ENCODE measurements at regions not wholly inside any gene's neighbourhood (a gene's known extent, or its start where the extent isn't known, plus 50 kb on each side); places are given as distances from the start of the nearest gene placed in this dataset.

GRCh38 chr21:31570824-31571566 lies 88.5 kb upstream of the SOD1 start:
- DNase-seq (no peak), ATAC-seq (no peak)
- peaks cover 0 to 12% (median 8%) of the 10 kb centered on the region in 12 donors for H3K9me3 ChIP-seq
- intact Hi-C loops (cut with DNase I), result no loop called here
- no peak for TF ChIP-seq POLR2A (IDR thresholded peaks at IDR 0.05)
- TF ChIP-seq CTCF (IDR thresholded peaks at IDR 0.05), result no peak
- WGBS, 4 donors, result 67 to 78% (median 69%) methylated on average over 8 of the region's 8 CpGs
- H3K4me3 ChIP-seq, result no peak overlapping the region
- no peaks in the 10 kb centered on the region for H3K27me3 ChIP-seq
- no peaks in the 10 kb centered on the region for H3K4me1 ChIP-seq
- no peaks in the 10 kb centered on the region for H3K36me3 ChIP-seq
- no peak overlapping the region for H3K27ac ChIP-seq

DNA sequence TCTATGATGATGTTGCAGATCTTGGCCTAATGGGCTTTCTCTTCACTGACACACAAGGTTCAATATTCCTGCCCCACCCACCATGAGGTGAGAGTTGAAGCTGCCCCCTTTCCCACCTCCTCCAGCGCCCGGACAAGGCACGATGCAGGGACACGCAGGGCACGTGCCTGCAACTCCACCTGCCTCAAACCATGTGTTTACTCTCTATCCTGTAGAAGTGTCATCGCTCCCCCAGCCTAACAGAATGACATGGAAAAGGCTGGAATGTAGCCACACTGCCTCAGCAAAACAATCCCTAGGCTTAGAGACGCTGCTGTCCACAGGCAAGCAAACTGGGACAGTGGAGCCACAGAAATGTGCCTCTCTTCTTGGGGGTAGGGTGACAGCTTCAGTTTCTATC lies 92.9 kb upstream of the SOD1 start:
- ATAC-seq (no peak), DNase-seq (no peak)
- no peaks in the 10 kb centered on the region for H3K27me3 ChIP-seq
- no peaks in the 10 kb centered on the region for H3K36me3 ChIP-seq
- no peak overlapping the region for H3K27ac ChIP-seq
- intact Hi-C loops (cut with DNase I), result no loop called here
- no peak overlapping the region for H3K4me3 ChIP-seq
- TF ChIP-seq CTCF (IDR thresholded peaks at IDR 0.05) (no peak), POLR2A (IDR thresholded peaks at IDR 0.05) (no peak)
- H3K4me1 ChIP-seq, result no peaks in the 10 kb centered on the region
- no peaks in the 10 kb centered on the region for H3K9me3 ChIP-seq
- 62 to 72% (median 70%) methylated on average over 7 of the region's 7 CpGs for WGBS, 4 donors

DNA sequence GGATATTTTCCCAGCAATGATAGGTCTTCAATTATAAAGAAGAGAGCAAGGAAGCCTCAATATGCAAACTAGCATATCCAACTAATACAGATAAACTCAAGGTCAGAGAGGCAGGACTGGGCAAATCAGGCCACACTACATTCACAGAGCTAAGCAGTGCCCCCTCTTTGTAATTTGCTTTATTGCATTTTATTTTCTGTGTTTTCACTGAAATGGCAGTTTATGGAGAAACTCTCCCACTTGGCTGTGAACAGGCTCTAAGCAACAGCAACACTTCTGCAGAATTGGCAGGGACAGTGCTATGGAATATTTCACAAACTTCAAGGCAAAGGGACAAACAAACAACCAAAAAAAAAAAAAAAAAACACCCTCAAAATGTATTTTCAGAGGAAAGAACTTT lies 93.4 kb upstream of the SOD1 start:
- Histone ChIP-seq H3K27ac (no peak overlapping the region), H3K4me1 (no peaks in the 10 kb centered on the region), H3K4me3 (no peak overlapping the region), H3K9me3 (no peaks in the 10 kb centered on the region), H3K27me3 (no peaks in the 10 kb centered on the region), H3K36me3 (no peaks in the 10 kb centered on the region)
- no peak for ATAC-seq
- TF ChIP-seq POLR2A (IDR thresholded peaks at IDR 0.05), result no peak
- TF ChIP-seq CTCF (IDR thresholded peaks at IDR 0.05), result no peak
- DNase-seq, result no peak
- intact Hi-C loops (cut with DNase I), result no loop called here

DNA sequence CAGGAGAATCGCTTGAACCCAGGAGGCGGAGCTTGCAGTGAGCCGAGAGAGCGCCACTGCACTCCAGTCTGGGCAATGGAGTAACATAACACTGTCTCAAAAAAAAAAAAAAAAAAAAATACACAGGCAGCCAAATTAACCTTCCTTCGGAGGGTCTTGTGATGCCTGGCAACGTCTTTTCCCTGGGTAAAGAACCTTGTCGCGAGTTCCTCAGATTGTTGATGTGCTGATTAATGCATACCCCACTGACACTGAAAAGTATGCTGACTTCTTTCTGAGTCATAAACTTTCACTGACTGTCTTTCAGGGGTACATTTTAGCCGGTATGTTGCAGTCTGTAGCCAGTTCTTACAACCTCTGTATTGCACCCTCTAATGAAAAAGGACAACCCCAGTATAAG lies 95.1 kb upstream of the SOD1 start:
- intact Hi-C loops (cut with DNase I), result no loop called here
- ATAC-seq, result no peak
- WGBS, 4 donors, result 65 to 74% (median 72%) methylated on average over 9 of the region's 9 CpGs
- H3K4me1 ChIP-seq, result peaks cover 0 to 8% (median 4%) of the 10 kb centered on the region in 12 donors
- H3K9me3 ChIP-seq, result no peaks in the 10 kb centered on the region
- no peak for DNase-seq
- no peak for TF ChIP-seq POLR2A (IDR thresholded peaks at IDR 0.05)
- no peak for TF ChIP-seq CTCF (IDR thresholded peaks at IDR 0.05)
- no peaks in the 10 kb centered on the region for H3K36me3 ChIP-seq
- H3K27ac ChIP-seq, result no peak overlapping the region
- H3K27me3 ChIP-seq, result peaks cover 3 to 15% (median 7%) of the 10 kb centered on the region in 9 donors
- no peak overlapping the region for H3K4me3 ChIP-seq
